H1 (cell line): ENCODE measurements at regions not wholly inside any gene's neighbourhood (a gene's known extent, or its start where the extent isn't known, plus 50 kb on each side); places are given as distances from the start of the nearest gene placed in this dataset.

Source experiments
- CTCF ChIA-PET: fragments of 300-600 bp; sonication (Branson Sonifier 250); formaldehyde crosslinking; loops from one replicate; lab custom pipeline; 2021; ENCODE audit not compliant: partially characterized antibody; lab: Charles Lee
- POLR2A ChIA-PET: fragments of 300-600 bp; sonication (Branson Sonifier 250); formaldehyde crosslinking; loops from one replicate; lab custom pipeline; 2021; ENCODE audit warnings: inconsistent platforms; ENCODE audit not compliant: partially characterized antibody; lab: Charles Lee
- DNase-seq, 2 experiments: peaks; one replicate each; pipeline versions ENCODE4 v3.0.0 to v3.0.0-alpha.2; 2010 to 2022; ENCODE audit warnings: low spot score in 2 of 2, low read depth in 1 of 2, mixed read lengths in 1 of 2
- FAIRE-seq: peaks from 2 replicates; lab custom pipeline; 2011; peaks lifted over from hg19 to GRCh38; lab: Jason Lieb, UNC
- H2AFZ ChIP-seq: 2 replicates; pipeline ENCODE4 v1.8.1; 2012; ENCODE audit warnings: low read length, inconsistent platforms
- H2AK5ac ChIP-seq: 2 replicates; pipeline ENCODE4 v1.6.1; 2013; ENCODE audit warnings: low read depth, low read length
- H2BK120ac ChIP-seq: replicated peaks from 2 replicates; pipeline ENCODE3; 2013; ENCODE audit warnings: low read depth, low read length, inconsistent platforms
- H2BK12ac ChIP-seq: 2 replicates; pipeline ENCODE4 v1.6.1; 2013; ENCODE audit warnings: low read depth, low read length
- H2BK15ac ChIP-seq: 2 replicates; pipeline ENCODE4 v1.6.1; 2013; ENCODE audit warnings: low read length
- H2BK20ac ChIP-seq: 2 replicates; pipeline ENCODE4 v1.6.1; 2013; ENCODE audit warnings: low read length
- H2BK5ac ChIP-seq: 2 replicates; pipeline ENCODE4 v1.6.1; 2013; ENCODE audit warnings: low read depth, low read length
- H3K14ac ChIP-seq: 2 replicates; pipeline ENCODE4 v1.6.1; 2013; ENCODE audit warnings: inconsistent platforms; ENCODE audit not compliant: insufficient read length
- H3K18ac ChIP-seq: 2 replicates; pipeline ENCODE4 v1.6.1; 2013; ENCODE audit warnings: low read length; ENCODE audit errors: extremely low read depth
- H3K23ac ChIP-seq: 2 replicates; pipeline ENCODE4 v1.6.1; 2013; ENCODE audit warnings: inconsistent platforms; ENCODE audit not compliant: insufficient read length
- H3K23me2 ChIP-seq: 2 replicates; pipeline ENCODE4 v1.6.1; 2013; ENCODE audit warnings: low read depth, low read length
- H3K27ac ChIP-seq: 2 replicates; pipeline ENCODE4 v1.6.1; 2011; ENCODE audit warnings: low read depth, low read length, inconsistent platforms
- H3K27me3 ChIP-seq, 4 experiments: replicated peaks in 1 of 4; 1 replicate in 1 of 4; 2 replicates in 3 of 4; pipeline versions ENCODE4 v1.6.1 to v1.8.1; 2011 to 2013; ENCODE audit warnings: low read length in 3 of 4, mild to moderate bottlenecking in 3 of 4, inconsistent platforms in 2 of 4, mixed read lengths in 2 of 4, moderate library complexity in 1 of 4; ENCODE audit not compliant: control insufficient read depth in 3 of 4, insufficient read depth in 3 of 4; ENCODE audit errors: extremely low read depth in 1 of 4
- H3K36me3 ChIP-seq, 4 experiments: 2 replicates each; pipeline versions ENCODE4 v1.6.1 to v1.8.1; 2011 to 2013; ENCODE audit warnings: mild to moderate bottlenecking in 4 of 4, low read length in 3 of 4, moderate library complexity in 2 of 4, control low read depth in 1 of 4, inconsistent platforms in 1 of 4; ENCODE audit not compliant: insufficient read depth in 4 of 4, control insufficient read depth in 2 of 4
- H3K4ac ChIP-seq: replicated peaks from 2 replicates; pipeline ENCODE3; 2013; ENCODE audit warnings: low read length, low read depth, mixed read lengths, inconsistent platforms; ENCODE audit not compliant: insufficient read length
- H3K4me1 ChIP-seq, 4 experiments: replicated peaks in 1 of 4; 1 replicate in 1 of 4; 2 replicates in 3 of 4; pipeline versions ENCODE4 v1.6.1 to v1.8.1; 2011 to 2013; ENCODE audit warnings: low read length in 3 of 4, inconsistent platforms in 2 of 4, mixed read lengths in 1 of 4; ENCODE audit not compliant: insufficient read depth in 4 of 4, control insufficient read depth in 3 of 4
- H3K4me2 ChIP-seq, 2 experiments: 2 replicates each; pipeline versions ENCODE4 v1.6.1 to v1.8.1; 2011 to 2013; ENCODE audit warnings: low read depth in 2 of 2, low read length in 2 of 2, control low read depth in 1 of 2, inconsistent platforms in 1 of 2, mild to moderate bottlenecking in 1 of 2; ENCODE audit not compliant: insufficient read depth in 1 of 2
- H3K4me3 ChIP-seq, 4 experiments: fragments of 200-600, 300-600 bp in 1 of 4; sonication (generic), shearing (Covaris generic), sonication (Bioruptor Twin) in 1 of 4; 2 replicates each; pipeline versions ENCODE4 v1.5.1 to v1.8.1; 2011 to 2016; ENCODE audit warnings: low read length in 4 of 4, low read depth in 3 of 4, control low read depth in 2 of 4, inconsistent platforms in 2 of 4, mild to moderate bottlenecking in 2 of 4, mixed read lengths in 1 of 4, moderate library complexity in 1 of 4; ENCODE audit not compliant: insufficient read depth in 2 of 4; ENCODE audit errors: extremely low read depth in 1 of 4
- H3K56ac ChIP-seq: replicated peaks from 2 replicates; pipeline ENCODE3; 2013; ENCODE audit warnings: low read depth, mild to moderate bottlenecking, mixed read lengths, low read length, inconsistent platforms; ENCODE audit not compliant: insufficient read length
- H3K79me1 ChIP-seq: 2 replicates; pipeline ENCODE4 v1.6.1; 2013; ENCODE audit warnings: low read depth, low read length, control low read depth
- H3K79me2 ChIP-seq, 2 experiments: 2 replicates each; pipeline versions ENCODE4 v1.6.1 to v1.8.1; 2012 to 2013; ENCODE audit warnings: low read length in 2 of 2, mild to moderate bottlenecking in 2 of 2, inconsistent platforms in 1 of 2; ENCODE audit not compliant: insufficient read depth in 2 of 2, control insufficient read depth in 1 of 2
- H3K9ac ChIP-seq, 4 experiments: replicated peaks in 1 of 4; 1 replicate in 1 of 4; 2 replicates in 3 of 4; pipeline versions ENCODE4 v1.6.1 to v1.8.1; 2011 to 2013; ENCODE audit warnings: low read depth in 3 of 4, low read length in 3 of 4, control low read depth in 2 of 4, mild to moderate bottlenecking in 2 of 4, moderate library complexity in 2 of 4, inconsistent platforms in 1 of 4; ENCODE audit errors: extremely low read depth in 1 of 4
- H3K9me3 ChIP-seq, 2 experiments: 2 replicates each; pipeline versions ENCODE4 v1.6.1 to v1.8.1; 2012 to 2013; ENCODE audit warnings: mild to moderate bottlenecking in 2 of 2, moderate library complexity in 2 of 2, control low read depth in 1 of 2, inconsistent platforms in 1 of 2, low read depth in 1 of 2, low read length in 1 of 2, mixed read lengths in 1 of 2; ENCODE audit not compliant: insufficient read depth in 2 of 2
- H4K20me1 ChIP-seq, 2 experiments: replicated peaks in 1 of 2; 2 replicates each; pipeline versions ENCODE3 to v1.8.1; 2011 to 2013; ENCODE audit warnings: inconsistent platforms in 2 of 2, low read length in 2 of 2, mild to moderate bottlenecking in 1 of 2; ENCODE audit not compliant: insufficient read depth in 2 of 2, control insufficient read depth in 1 of 2
- H4K5ac ChIP-seq: 2 replicates; pipeline ENCODE4 v1.6.1; 2013; ENCODE audit warnings: low read length, low read depth, mixed read lengths, inconsistent platforms; ENCODE audit not compliant: insufficient read length
- H4K8ac ChIP-seq: 2 replicates; pipeline ENCODE4 v1.8.0; 2013; ENCODE audit warnings: mild to moderate bottlenecking, moderate library complexity, low read length, inconsistent platforms; ENCODE audit not compliant: insufficient read depth; ENCODE audit errors: extremely low read depth
- H4K91ac ChIP-seq: replicated peaks from 2 replicates; pipeline ENCODE3; 2013; ENCODE audit warnings: low read length, mixed read lengths, inconsistent platforms; ENCODE audit not compliant: insufficient read length
- CTBP2 ChIP-seq: IDR thresholded peaks from 2 replicates; pipeline ENCODE4 v1.7.0; 2011; ENCODE audit warnings: borderline replicate concordance, mild to moderate bottlenecking, moderate library complexity, mixed read lengths, low read length; ENCODE audit not compliant: insufficient read depth, insufficient read length
- KDM1A ChIP-seq: fragments of 200-600, 300-600 bp; sonication (generic); IDR thresholded peaks from 2 replicates; pipeline ENCODE4 v1.7.1; 2016; ENCODE audit warnings: mild to moderate bottlenecking, low read length, borderline replicate concordance
- KDM5A ChIP-seq: fragments of 200-600 bp; IDR thresholded peaks from 2 replicates; pipeline ENCODE4 v1.7.1; 2012; ENCODE audit warnings: mild to moderate bottlenecking, low read length, inconsistent platforms, mixed read lengths
- MAFK ChIP-seq: IDR thresholded peaks from 2 replicates; pipeline ENCODE4 v1.6.1; 2012; ENCODE audit warnings: low read depth, mild to moderate bottlenecking, improper control_type of control experiment, low read length
- RXRA ChIP-seq: IDR thresholded peaks from 2 replicates; pipeline ENCODE4 v1.6.1; 2011; ENCODE audit warnings: low read depth, mild to moderate bottlenecking, low read length, moderate library complexity; ENCODE audit not compliant: insufficient read depth
- SAP30 ChIP-seq: fragments of 300-600 bp; sonication (generic); IDR thresholded peaks from 2 replicates; pipeline ENCODE4 v1.7.1; 2012; ENCODE audit warnings: low read length, moderate library complexity, mild to moderate bottlenecking, inconsistent platforms; ENCODE audit not compliant: insufficient read depth, insufficient replicate concordance
- SIX5 ChIP-seq: IDR thresholded peaks from 2 replicates; pipeline ENCODE4 v1.6.1; 2011; ENCODE audit warnings: mild to moderate bottlenecking, low read depth, low read length
- YY1 ChIP-seq: IDR thresholded peaks from 2 replicates; pipeline ENCODE4 v1.6.1; 2011; ENCODE audit warnings: low read depth, mild to moderate bottlenecking, low read length
- WGBS, 2 experiments: shearing (Covaris generic) in 1 of 2; methylation state at CpG; one replicate each; pipeline versions ENCODE4 v1.1.6 to v1.1.7; 2013 to 2015; ENCODE audit warnings: low lambda C conversion rate in 2 of 2, mixed read lengths in 2 of 2, inconsistent platforms in 1 of 2, low coverage in 1 of 2, missing lambda C conversion rate in 1 of 2; ENCODE audit not compliant: insufficient replicate concordance in 2 of 2, insufficient coverage in 1 of 2, insufficient read length in 1 of 2; ENCODE audit errors: extremely low coverage in 1 of 2, missing lambda C conversion rate in 1 of 2; 5-methylcytosine and 5-hydroxymethylcytosine counted together

GRCh38 chr6:6940031-6941025, 167.4 kb upstream of the RREB1 start:
- no peak overlapping the region for H4K8ac ChIP-seq
- H3K27me3 ChIP-seq, result no peaks in the 10 kb centered on the region
- no peak for DNase-seq
- no peaks in the 10 kb centered on the region for H3K79me1 ChIP-seq
- ChIA-PET POLR2A (interaction anchor here (0.5 kb wide), 1 partner anchor 36 kb away, joined by 5 read pairs; no protein-coding TSS in a partner anchor), CTCF (interaction anchor here (1.6 to 2.0 kb wide), 2 partner anchors 8 to 298 kb away, joined by 4 to 7 read pairs; no protein-coding TSS in a partner anchor)
- H3K79me2 ChIP-seq, result no peaks in the 10 kb centered on the region
- H3K36me3 ChIP-seq, result no peaks in the 10 kb centered on the region
- no peaks in the 10 kb centered on the region for H3K23me2 ChIP-seq
- no peak overlapping the region for H3K56ac ChIP-seq
- no peak overlapping the region for H3K14ac ChIP-seq
- no peak overlapping the region for H3K9ac ChIP-seq
- no peak overlapping the region for H2BK20ac ChIP-seq
- H3K4me2 ChIP-seq, result no peak overlapping the region
- no peaks in the 10 kb centered on the region for H4K20me1 ChIP-seq
- FAIRE-seq, result no peak
- H4K91ac ChIP-seq, result no peak overlapping the region
- no peak overlapping the region for H3K4ac ChIP-seq
- H3K4me3 ChIP-seq, result no peak overlapping the region
- TF ChIP-seq YY1 (no peak), RXRA (no peak), SIX5 (no peak), CTBP2 (no peak), MAFK (no peak), KDM1A (no peak), KDM5A (no peak), SAP30 (no peak)
- no peak overlapping the region for H3K23ac ChIP-seq
- 90% methylated on average over 44 of the region's 47 CpGs; no CpG with 5 or more reads in 1 of the 2 experiments for WGBS, 2 experiments
- H3K4me1 ChIP-seq, result 0 out of 7 replicates have a peak, but pooled peaks cover 0 to 2% (median 0%) of the 10 kb centered on the region in 4 experiments
- no peak overlapping the region for H2BK5ac ChIP-seq
- H3K9me3 ChIP-seq, result no peaks in the 10 kb centered on the region
- no peak overlapping the region for H2AK5ac ChIP-seq
- no peak overlapping the region for H2BK15ac ChIP-seq
- no peak overlapping the region for H4K5ac ChIP-seq
- H2BK12ac ChIP-seq, result no peak overlapping the region
- no peak overlapping the region for H3K18ac ChIP-seq
- H3K27ac ChIP-seq, result no peak overlapping the region
- H2BK120ac ChIP-seq, result no peak overlapping the region
- H2AFZ ChIP-seq, result no peak overlapping the region
